ENCODE measurements at regions not wholly inside any gene's neighbourhood (a gene's known extent, or its start where the extent isn't known, plus 50 kb on each side); places are given as distances from the start of the nearest gene placed in this dataset.
A peak's percentile ranks its signal among the peaks of the same experiment; 100 is the strongest.
"Not testable (repeated sequence)": the region's sequence is repeated elsewhere in the genome, so short reads cannot be mapped to it uniquely, and the experiment has no call there.

DNA sequence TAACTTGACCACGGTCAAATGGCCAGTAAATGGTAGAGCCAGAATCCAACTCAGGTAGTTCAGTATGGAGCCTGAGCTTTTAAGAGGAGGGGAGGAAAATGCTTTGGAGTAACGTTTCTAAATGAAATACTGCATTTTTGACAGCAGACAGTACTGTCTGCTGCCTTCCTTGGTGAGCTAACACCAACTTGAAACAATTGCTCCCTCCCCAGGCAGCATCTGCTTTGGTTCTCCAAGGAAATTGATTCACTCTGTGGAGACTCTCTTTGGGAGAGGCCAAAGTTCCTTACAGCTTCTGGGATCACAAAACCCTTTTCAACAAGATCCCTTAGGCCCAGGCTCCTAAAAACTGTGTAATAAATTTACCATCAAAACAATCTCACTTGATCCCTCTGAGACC is 75.2 kb upstream of the SSBP2 start:
- no peak for DNase-seq (ENCODE audit: low spot score)

DNA sequence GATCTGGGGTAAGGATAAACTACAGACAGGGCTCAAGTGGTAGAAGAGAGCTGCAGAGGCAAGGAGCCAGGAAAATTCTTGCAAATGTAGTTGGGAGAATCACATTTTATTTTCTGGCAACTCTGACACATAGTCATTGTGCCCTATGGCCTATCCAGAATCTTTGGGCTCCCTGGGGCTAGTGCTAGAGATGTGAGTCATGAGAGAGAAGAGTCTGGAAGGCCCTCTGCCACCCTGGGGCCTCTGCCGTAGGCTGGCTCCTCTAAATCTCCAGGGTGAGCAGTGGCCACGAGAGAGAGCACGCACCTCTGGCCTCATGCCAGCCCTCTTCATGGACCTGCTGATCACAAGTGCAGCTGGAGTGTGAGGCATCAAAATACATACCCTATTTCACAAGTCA is 74.3 kb upstream of the SSBP2 start:
- DNase-seq (ENCODE audit: low spot score): peak; percentile 5

DNA sequence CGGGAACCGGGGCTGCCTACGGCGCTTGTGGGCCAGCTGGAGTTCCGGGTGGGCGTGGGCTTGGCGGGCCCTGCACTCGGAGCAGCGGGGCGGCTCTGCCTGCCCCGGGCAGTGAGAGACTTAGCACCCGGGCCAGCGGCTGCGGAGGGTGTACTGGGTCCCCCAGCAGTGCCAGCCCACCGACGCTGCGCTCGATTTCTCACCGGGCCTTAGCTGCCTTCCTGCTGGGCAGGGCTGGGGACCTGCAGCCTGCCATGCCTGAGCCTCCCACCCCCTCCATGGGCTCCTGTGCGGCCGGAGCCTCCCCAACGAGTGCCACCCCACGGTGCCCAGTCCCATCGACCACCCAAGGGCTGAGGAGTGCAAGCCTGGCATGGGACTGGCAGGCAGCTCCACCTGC is 72.8 kb upstream of the SSBP2 start:
- DNase-seq (ENCODE audit: low spot score): not testable (repeated sequence)

DNA sequence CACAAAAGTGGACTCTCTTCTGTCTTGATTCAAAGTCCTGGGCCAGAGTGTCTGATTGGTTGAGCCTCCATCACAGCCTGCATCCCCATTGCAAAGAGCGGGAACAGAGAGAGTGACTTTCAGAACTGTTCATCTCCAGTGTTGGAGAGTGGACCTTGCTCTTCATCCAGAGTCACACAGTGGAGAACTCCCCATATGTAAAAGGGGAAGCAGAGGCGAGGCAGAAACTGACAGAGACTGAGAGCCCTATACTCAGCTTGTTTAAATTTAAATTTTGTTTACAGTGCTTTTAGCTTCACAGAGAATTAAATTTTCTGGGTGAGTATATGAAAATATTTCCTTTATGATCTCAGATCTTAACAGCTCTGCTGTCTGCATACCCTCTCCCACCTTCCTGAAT is 70.0 kb upstream of the SSBP2 start:
- no peak for DNase-seq (ENCODE audit: low spot score)

DNA sequence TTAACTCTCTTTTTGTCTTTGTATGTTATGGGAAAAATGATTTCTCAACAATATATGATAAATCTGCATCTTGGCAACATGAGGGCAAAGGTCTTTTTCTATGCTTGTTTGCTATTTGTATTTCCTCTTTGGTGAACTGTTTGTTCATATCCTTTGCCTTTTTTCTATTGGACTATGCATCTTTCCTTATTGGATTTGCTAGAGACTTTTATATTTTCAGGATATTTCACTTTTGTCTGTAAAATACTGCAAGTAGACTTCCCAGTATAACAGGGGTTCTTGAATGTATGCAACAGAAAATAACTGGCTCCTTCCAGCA is 69.4 kb upstream of the SSBP2 start:
- no peak for DNase-seq (ENCODE audit: low spot score)

DNA sequence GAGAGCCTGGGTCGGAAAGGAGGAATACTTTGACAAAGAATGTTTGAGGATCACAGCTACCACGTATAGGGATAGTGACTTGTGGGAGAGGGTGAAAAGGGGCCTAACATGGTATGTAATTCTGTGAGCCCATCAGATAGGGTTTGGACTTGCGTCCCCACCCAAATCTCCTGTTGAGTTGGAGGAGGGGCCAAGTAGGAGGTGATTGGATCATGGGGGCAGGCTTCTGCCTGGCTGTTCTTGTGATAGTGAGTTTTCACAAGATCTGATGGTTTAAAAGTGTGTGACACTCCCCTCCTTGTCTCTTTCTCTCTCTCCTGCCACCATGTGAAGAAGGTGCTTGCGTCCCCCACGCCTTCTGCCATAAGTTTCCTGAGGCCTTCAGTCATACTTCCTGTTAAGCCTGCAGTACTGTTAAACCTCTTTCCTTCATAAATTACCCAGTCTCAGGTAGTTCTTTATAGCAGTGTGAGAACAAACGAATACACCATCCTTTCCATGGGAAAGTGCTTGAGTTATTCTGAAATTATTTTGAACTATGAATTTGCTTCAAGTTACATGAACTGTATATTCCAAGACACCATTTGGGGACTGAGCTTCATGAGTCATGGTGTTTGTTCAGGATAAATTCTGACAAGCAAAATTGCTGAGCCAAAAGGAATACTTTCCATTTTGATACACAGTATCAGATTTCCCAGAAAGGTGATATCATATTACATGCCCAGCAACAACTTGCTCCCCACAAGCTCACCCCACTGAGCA is 68.8 kb upstream of the SSBP2 start:
- DNase-seq (ENCODE audit: low spot score): no peak

DNA sequence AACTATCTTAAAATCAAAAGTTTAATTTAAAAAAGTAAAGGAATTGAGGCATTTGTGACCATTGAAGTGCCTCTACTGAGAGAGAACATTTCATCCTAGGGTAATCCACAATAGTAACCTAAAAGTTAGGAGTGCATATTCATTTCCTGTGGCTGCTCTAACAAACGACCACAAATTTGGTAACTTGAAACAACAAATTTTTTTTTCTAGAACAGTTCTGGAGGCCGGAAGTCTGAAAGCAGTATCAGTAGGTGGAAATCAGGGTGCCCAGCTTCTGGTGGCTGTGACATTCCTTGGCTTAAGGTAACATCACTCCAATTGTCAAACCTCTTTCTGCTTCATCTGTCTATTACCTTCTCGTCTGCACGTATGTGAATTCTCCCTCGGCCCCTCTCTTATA is 67.1 kb upstream of the SSBP2 start:
- no peak for DNase-seq (ENCODE audit: low spot score)

DNA sequence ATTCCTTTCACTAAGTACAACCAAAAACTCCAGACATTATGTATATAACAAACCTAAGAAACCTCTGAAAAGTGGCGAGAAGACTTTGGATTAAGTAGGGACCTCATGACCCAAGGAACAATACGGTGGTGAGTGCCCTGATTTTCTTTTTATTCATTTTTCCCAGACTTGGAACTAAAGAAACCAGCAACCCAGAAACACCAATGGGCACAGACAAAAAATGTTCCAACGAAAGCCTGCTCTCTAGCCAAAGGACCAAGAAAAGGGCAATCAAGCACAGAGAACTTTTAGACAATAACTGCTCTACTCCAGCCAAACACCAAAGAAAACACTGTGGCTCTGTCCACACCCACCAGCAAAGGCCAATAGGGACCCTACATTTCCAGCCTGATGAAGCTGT is 66.2 kb upstream of the SSBP2 start:
- no peak for DNase-seq (ENCODE audit: low spot score)

DNA sequence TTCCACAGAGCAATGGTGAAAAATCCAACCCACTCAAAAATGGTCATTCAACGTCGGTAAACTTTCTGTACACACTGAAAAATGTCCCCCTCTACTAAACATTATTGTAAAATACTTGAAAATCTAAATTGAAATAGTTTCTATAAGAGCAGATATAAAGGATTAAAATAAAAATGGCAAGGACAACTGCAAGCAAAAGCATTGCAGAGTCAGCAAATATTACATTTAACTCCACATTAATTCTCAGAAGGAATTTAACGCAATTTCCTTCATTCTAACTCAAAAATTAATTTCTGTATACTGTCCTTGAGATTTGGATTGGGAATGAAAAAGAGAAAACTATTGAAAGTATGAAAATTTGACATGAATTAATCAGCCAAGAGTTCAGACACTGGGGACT is 64.4 kb upstream of the SSBP2 start:
- no peak for DNase-seq (ENCODE audit: low spot score)

DNA sequence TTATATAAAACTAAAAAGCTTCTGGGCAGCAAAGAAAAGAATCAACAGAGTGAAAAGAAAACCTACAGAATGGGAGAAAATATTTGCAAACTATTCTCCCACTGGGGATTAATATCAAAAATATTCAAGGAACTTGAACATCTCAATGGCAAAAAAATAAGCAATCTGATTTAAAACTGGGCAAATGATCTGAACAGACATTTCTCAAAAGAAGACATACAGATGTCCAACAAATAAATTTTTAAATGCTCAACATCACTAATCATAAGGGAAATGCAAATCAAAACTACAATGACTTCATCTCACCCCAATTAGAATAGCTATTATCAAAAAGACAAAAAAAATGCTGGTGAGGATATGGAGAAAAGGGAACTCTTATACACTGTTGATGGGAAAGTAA is 57.2 kb upstream of the SSBP2 start:
- no peak for DNase-seq (ENCODE audit: low spot score)

DNA sequence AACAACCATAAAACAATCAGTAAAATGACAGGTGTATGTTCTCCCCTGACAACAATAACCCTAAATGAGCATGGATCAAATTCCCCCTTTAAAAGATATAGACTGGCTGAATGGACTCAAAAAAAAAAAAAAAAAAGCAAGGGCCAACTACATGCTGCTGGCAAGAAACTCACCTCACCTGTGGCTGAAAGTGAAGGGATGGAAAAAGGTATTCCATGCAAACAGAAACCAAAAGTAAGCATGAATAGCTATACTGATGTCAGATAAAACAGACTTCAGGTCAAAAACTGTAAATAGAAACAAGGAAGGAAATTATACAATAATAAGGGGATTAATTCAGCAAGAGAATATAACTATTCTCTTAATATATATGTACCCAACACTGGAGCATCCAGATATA is 54.2 kb upstream of the SSBP2 start:
- DNase-seq (ENCODE audit: low spot score): no peak

DNA sequence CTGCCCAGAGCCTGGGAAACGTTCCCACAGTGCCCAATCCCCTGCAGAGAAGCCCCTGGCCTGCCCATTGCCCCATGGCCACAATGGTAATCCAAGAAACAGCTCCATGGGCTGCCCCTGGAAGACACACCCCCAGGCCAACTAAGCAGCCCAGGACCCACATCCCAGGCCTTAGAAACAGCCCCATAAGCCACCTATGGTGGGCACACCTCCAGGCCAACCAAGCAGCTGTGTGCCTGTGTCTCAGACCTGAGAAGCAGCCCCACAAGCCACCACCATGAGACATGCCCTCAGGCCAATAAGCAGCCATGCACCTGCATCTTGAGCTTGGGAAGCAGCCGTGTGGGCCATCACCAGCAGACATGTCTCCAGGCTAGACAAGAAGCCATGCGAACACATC is 52.9 kb upstream of the SSBP2 start:
- DNase-seq (ENCODE audit: low spot score): no peak

DNA sequence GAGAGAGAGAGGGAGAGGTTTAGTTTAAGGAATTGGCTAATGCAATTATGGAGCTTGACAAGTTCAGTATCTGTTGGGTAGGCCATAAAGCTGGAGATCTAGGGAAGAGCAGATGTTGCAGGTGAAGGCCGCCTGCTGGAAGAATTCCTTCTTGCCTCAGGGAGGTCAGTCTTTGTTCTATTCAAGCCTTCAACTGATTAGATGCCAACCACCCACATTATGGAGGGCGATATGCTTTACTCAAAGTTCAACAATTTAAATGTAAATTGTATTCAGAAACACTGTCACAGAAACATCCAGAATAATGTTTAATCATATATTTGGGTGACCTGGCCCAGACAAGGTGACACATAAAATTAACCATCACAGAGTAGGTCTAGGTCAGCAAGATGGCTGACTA is 51.7 kb upstream of the SSBP2 start:
- no peak for DNase-seq (ENCODE audit: low spot score)

DNA sequence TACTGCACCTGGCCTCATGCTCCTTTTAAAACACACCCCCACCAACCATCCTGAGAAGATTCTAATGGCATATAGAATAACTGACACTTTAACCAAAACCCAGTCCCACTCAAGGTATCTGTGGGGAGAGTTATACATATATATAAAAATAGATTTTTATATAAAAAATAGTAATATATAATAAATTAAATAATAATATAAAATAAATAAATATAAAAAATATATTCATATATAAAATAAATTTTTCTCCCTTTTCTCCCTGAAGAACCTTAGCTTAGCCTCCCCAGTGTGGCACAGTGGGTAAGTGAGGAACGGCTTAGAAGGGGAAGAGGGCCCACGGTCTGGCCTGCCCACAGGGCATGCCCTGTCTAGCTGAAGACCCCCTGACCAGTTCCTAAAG is 51.1 kb upstream of the SSBP2 start:
- DNase-seq (ENCODE audit: low spot score): no peak

DNA sequence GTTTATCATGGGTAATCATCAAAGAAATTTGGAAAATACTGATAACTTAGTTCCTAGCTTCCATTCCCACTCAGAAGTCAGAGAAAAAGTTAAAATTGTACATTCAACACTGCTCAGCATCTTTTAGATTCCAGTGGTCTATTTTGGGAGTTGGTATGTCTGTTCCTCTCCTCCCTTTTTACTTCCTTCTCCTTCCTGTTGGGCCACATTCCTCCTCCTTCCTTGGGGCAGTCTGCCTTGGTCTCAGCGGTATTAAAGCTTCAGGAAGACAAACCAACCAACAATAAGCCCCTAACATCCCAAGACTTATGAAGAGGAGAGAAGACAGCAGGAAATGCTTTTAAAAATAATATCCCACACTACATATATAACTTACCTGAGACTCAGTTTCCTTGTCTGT is 49.9 kb upstream of the SSBP2 start:
- DNase-seq (ENCODE audit: low spot score): no peak

Measured in NAMALWA (cell line).